ENCODE measurements at regions not wholly inside any gene's neighbourhood (a gene's known extent, or its start where the extent isn't known, plus 50 kb on each side); places are given as distances from the start of the nearest gene placed in this dataset.
"Not testable (repeated sequence)": the region's sequence is repeated elsewhere in the genome, so short reads cannot be mapped to it uniquely, and the experiment has no call there.

- DNase-seq: not testable (repeated sequence)
Measured at GRCh38 chr2:94737736-94738342, 133.4 kb upstream of the TEKT4 start.

- DNase-seq: no peak
Measured at GRCh38 chr2:94753466-94753998, 117.7 kb upstream of the TEKT4 start.

GRCh38 chr2:94758546-94758945, 112.7 kb upstream of the TEKT4 start:
- DNase-seq: no peak

- no peak for DNase-seq
Measured at GRCh38 chr2:94759211-94759610, 112.0 kb upstream of the TEKT4 start.

DNA sequence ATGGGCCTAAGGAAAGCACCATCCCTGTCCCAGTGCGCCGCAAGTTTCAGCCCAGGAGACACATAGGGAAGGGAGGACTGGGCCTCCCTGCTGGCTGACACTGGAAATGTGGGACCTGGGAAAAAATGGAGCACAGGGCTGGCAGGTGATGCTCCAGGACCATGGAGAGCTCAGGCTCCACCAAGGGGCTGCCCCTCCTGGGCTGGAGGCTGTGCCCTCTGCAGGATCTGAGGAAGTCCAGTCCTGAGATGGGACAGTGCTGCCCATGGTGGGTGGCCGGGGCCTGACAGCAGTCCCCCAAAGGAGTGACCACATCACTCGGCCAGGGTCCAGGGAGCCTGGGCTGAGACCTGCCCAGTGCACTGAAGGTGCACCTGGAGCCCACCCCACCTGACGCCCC, 108.6 kb upstream of the TEKT4 start:
- no peak for DNase-seq

GRCh38 chr2:94763318-94763717, 107.9 kb upstream of the TEKT4 start:
- DNase-seq: no peak

DNA sequence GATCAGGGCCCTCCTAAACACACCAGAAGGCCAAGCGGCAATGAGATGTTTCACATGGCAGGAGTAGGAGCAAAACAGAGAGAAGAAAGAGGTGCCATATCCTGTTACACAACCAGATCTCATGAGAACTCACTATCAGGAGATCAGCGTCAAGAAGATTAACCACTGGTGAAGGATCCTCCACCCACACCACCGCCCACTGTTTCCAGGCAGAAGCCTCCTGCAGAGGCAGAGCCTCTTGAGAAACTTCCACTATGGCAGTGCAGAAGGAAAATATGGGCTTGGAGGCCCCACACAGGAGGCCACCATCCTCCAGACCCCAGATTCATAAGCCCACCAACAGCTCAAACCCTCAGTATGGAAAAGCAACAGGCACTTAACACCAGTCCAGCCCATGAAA, 106.9 kb upstream of the TEKT4 start:
- not testable (repeated sequence) for DNase-seq

- DNase-seq: no peak
Measured at GRCh38 chr2:94767336-94767735, 103.9 kb upstream of the TEKT4 start.

DNA sequence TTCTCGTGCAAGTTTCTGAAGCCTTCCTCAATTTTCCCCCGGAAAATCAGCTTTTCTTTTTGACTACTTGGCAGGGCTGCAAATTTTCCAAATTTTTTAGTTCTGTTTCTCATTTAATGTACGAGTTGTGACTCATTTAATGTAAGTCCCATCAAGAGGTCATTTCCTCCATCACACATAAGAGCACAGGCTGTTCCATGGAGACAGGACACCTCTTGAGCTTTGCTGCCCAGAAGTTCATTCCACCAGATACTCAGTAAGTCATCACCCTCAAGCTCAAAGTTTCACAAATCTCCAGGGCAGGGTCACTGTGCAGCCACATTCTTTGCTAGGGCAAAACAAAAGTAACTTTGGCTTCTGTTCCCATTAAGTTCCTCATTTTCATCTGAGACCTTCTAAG, 101.5 kb upstream of the TEKT4 start:
- DNase-seq: no peak

DNA sequence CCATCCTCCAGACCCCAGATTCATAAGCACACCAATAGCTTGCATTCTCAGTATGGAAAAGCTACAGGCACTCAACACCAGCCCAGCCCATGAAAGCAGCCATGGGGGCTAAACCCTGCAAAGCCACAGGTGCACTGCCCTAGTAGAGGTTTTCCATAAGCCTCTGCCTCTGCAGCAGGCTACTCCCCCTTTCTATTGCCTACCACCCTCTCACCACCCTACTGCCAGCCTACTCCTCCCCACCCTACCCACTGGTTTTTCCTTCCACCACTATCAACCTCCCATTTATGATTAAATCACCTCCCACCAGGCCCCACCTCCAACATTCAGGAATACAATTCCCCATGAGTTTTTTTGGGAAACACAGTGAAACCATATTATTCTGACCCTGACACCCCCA, 96.4 kb upstream of the TEKT4 start:
- DNase-seq: no peak

DNA sequence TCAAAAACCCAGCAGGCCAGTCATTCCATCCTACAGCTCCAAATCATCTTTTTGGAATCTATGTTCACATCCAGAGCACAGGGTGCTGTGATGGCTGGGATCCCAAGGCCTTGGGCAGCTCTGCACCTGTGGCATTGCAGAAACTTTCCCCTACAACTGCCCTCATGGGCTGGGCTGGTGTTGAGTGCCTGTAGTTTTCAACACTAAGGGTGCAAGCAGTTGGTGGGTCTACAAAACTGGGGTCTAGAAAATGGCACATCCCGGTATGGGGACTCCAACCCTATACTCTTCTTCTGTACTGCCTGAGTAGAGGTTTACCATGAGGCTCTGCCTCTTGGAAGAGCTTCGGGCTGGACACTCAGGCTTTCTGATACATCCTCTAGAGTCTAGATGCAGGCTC, 95.2 kb upstream of the TEKT4 start:
- no peak for DNase-seq

- not testable (repeated sequence) for DNase-seq
Measured at GRCh38 chr2:94785105-94785504, 86.1 kb upstream of the TEKT4 start.

DNA sequence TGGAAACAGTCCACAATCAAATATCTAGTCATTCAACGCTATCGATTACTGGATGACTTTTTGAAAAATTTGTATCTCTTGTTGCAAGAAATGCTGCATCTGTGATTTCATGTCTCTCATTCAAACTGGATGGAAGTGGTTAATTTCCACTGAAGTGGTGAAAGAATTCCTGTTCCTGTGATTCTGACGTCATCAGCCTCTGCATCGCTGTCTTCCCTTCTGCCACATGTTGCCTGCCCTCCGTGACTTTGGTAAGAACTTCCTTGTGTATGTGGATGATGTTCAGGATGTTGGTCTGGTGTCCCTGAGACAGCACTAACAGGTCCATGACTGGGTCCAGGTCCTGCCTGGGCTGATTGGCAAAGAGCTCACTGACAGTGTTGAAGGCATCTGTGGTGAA, 84.8 kb upstream of the TEKT4 start:
- DNase-seq: not testable (repeated sequence)

DNA sequence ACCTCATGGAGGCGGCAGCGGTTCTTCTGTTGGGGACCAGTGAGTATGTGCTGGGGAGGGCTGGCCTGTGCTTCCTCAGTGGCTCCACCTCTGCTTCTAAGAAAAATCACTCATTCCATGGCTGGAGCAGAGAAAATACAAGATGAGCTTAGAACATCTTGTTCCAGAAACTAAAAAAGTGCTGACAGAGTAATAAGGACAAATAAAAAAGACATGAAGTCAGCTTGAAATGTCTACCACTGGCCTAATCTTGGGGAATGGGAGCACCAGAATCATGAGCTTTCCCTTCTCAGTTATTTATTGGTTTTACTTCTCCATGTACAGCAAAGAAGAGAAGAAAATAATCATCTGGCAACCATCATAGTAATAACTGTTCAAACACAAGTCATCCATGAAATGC, 81.1 kb upstream of the TEKT4 start:
- DNase-seq: not testable (repeated sequence)

DNA sequence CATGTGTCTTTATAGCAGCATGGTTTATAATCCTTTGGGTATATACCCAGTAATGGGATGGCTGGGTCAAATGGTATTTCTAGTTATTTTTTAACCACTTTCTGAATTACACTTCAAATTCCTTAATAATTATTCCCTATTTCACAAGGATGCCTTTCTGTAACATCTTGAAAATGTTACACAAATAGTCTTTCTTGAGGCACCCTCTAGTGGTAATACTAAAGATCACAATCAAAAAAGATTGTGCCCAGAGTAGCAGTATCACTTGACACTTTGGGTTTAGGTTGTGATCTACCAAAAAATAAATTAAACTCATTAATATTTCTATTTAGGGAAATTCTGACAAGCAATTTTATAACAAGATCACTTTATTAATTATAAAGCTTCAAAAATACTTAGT, 74.0 kb upstream of the TEKT4 start:
- DNase-seq: not testable (repeated sequence)
